HG02970 (cell line): ENCODE measurements at regions not wholly inside any gene's neighbourhood (a gene's known extent, or its start where the extent isn't known, plus 50 kb on each side); places are given as distances from the start of the nearest gene placed in this dataset.

Source experiments
- ATAC-seq: cut with Tn5 transposase; IDR thresholded peaks from one replicate; pipeline ENCODE4 v1.9.1; 2021; ENCODE audit warnings: mild to moderate bottlenecking, moderate library complexity, moderate number of reproducible peaks; ENCODE audit not compliant: unreplicated experiment, low FRiP score

- ATAC-seq: no peak
Measured at GRCh38 chr18:75928706-75929105, 501.2 kb upstream of the SMIM21 start.

GRCh38 chr18:75927791-75928190, 500.3 kb upstream of the SMIM21 start:
- ATAC-seq: no peak

- no peak for ATAC-seq
Measured at GRCh38 chr18:75926811-75927210, 499.3 kb upstream of the SMIM21 start.

- ATAC-seq: no peak
Measured at GRCh38 chr18:75923169-75923568, 495.7 kb upstream of the SMIM21 start.

GRCh38 chr18:75916624-75916982, 489.1 kb upstream of the SMIM21 start:
- no peak for ATAC-seq

GRCh38 chr18:75915941-75916623, 488.6 kb upstream of the SMIM21 start:
- no peak for ATAC-seq

GRCh38 chr18:75912829-75913228, 485.3 kb upstream of the SMIM21 start:
- ATAC-seq: no peak

- no peak for ATAC-seq
Measured at GRCh38 chr18:75904416-75904815, 476.9 kb upstream of the SMIM21 start.

- no peak for ATAC-seq
Measured at GRCh38 chr18:75898651-75899050, 471.1 kb upstream of the SMIM21 start.

GRCh38 chr18:75897386-75897785, 469.9 kb upstream of the SMIM21 start:
- no peak for ATAC-seq

GRCh38 chr18:75896865-75897264, 469.4 kb upstream of the SMIM21 start:
- ATAC-seq: no peak

GRCh38 chr18:75895135-75895534, 467.6 kb upstream of the SMIM21 start:
- no peak for ATAC-seq

- ATAC-seq: no peak
Measured at GRCh38 chr18:75884728-75885127, 457.2 kb upstream of the SMIM21 start.

- no peak for ATAC-seq
Measured at GRCh38 chr18:75880925-75881504, 453.5 kb upstream of the SMIM21 start.

- ATAC-seq: no peak
Measured at GRCh38 chr18:75880266-75880665, 452.8 kb upstream of the SMIM21 start.

GRCh38 chr18:75879196-75879595, 451.7 kb upstream of the SMIM21 start:
- ATAC-seq: no peak

GRCh38 chr18:75875559-75875958, 448.1 kb upstream of the SMIM21 start:
- ATAC-seq: no peak

GRCh38 chr18:75874401-75875089, 447.0 kb upstream of the SMIM21 start:
- no peak for ATAC-seq

- ATAC-seq: no peak
Measured at GRCh38 chr18:75871596-75871995, 444.1 kb upstream of the SMIM21 start.

GRCh38 chr18:75869162-75869561, 441.7 kb upstream of the SMIM21 start:
- ATAC-seq: no peak

GRCh38 chr18:75868031-75868430, 440.5 kb upstream of the SMIM21 start:
- ATAC-seq: no peak

GRCh38 chr18:75865639-75866038, 438.1 kb upstream of the SMIM21 start:
- ATAC-seq: no peak
